Muscle layer of colon (tissue), 2 donors: ENCODE measurements at regions not wholly inside any gene's neighbourhood (a gene's known extent, or its start where the extent isn't known, plus 50 kb on each side); places are given as distances from the start of the nearest gene placed in this dataset.
"Not testable (repeated sequence)": the region's sequence is repeated elsewhere in the genome, so short reads cannot be mapped to it uniquely, and the experiment has no call there.

Source experiments
- H3K27ac ChIP-seq: one replicate; pipeline ENCODE4 v1.7.0; 2013; ENCODE audit warnings: low read depth, mild to moderate bottlenecking, low read length, moderate library complexity
- H3K27me3 ChIP-seq, 2 donors: one replicate each; pipeline ENCODE4 v1.7.0; 2013; ENCODE audit warnings: low read length in 2 of 2, mild to moderate bottlenecking in 2 of 2; ENCODE audit not compliant: insufficient read depth in 2 of 2, control insufficient read depth in 1 of 2
- H3K36me3 ChIP-seq: one replicate; pipeline ENCODE4 v1.7.0; 2013; ENCODE audit warnings: mild to moderate bottlenecking, low read length; ENCODE audit not compliant: insufficient read depth
- H3K4me1 ChIP-seq: one replicate; pipeline ENCODE4 v1.7.0; 2013; ENCODE audit warnings: mild to moderate bottlenecking, low read length; ENCODE audit not compliant: insufficient read depth
- H3K4me3 ChIP-seq, 2 donors: one replicate each; pipeline ENCODE4 v1.7.0; 2013; ENCODE audit warnings: low read length in 2 of 2, low read depth in 1 of 2, mild to moderate bottlenecking in 1 of 2, moderate library complexity in 1 of 2
- H3K9ac ChIP-seq: one replicate; pipeline ENCODE4 v1.7.0; 2013; ENCODE audit warnings: low read length
- H3K9me3 ChIP-seq: one replicate; pipeline ENCODE4 v1.7.0; 2013; ENCODE audit warnings: mild to moderate bottlenecking, low read length
- donor health status: abdominal sarcoma.
- donor health status: Adenocarcinoma of cecum.

DNA sequence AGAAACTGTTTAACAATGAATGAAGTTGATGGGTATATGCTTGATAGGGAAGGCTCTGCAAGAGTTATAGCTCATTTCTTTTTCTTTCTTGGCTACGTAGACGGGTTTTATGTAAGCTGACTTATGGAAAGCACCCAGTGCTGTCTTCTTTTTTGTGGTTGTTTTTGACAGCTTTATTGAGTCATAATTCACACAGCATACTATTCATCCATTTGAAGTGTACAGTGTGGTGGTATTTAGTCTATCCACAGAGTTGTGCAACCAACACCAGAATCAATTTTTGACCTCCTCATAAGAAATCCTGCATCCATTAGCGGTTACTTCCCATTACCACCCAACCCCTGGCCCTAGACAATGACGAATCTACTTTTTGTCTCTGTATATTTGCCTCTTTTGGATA, 240.6 kb upstream of the KIAA1217 start:
- Histone ChIP-seq H3K36me3 (no peaks in the 10 kb centered on the region), H3K9me3 (no peaks in the 10 kb centered on the region), H3K9ac (no peak overlapping the region)

DNA sequence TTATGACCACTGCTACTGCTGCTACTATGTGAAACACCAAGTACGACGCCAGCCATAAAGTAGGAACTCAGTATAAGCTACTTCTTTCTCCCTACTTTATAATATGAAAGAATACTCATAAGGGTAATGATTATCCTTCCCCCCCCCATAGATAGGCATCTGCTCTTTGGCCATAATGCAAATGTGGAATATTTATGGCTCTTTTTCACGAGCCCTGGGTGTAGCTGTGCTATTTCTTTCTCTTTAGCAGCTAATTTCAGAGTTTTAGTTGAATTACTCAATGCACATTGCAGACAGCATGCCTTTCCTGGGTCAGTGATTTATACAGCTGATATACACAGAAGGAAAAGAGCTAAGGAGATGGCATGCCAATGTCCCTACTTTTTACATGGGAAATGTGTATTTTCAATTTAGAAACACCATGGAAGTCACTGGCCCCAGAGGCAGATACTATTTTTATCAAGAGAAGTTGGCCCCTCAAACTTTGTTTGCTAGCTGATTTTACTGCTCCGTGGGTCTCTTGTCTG, 234.1 kb upstream of the KIAA1217 start:
- Histone ChIP-seq H3K27me3 (no peaks in the 10 kb centered on the region), H3K9me3 (no peaks in the 10 kb centered on the region), H3K4me3 (no peak overlapping the region), H3K9ac (no peak overlapping the region), H3K27ac (no peak overlapping the region), H3K4me1 (no peaks in the 10 kb centered on the region), H3K36me3 (no peaks in the 10 kb centered on the region)

More for the DNA sequence above, 240.6 kb upstream of the KIAA1217 start:
- H3K4me3 ChIP-seq = no peak overlapping the region
- H3K27me3 ChIP-seq = no peaks in the 10 kb centered on the region
- no peaks in the 10 kb centered on the region for H3K4me1 ChIP-seq
- no peak overlapping the region for H3K27ac ChIP-seq

DNA sequence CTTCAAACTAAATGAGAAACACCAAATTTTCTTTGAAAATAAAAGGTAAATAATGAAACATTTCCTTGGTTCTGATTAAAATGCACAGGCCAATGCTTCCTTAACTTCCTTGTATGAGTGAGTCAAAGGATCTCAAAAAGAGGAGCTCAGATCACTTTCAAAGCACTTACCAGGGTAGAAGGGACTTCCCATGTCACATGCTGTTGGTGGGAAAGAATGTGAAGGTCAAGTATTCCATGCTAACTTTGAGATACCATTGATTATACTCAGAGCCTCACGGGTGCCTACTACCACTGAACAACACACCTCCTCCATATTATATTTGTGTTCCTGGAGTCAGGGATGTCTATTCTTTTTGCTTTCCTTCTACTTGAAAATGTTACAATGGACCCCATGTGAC, 233.5 kb upstream of the KIAA1217 start:
- H3K27me3 ChIP-seq = no peaks in the 10 kb centered on the region

DNA sequence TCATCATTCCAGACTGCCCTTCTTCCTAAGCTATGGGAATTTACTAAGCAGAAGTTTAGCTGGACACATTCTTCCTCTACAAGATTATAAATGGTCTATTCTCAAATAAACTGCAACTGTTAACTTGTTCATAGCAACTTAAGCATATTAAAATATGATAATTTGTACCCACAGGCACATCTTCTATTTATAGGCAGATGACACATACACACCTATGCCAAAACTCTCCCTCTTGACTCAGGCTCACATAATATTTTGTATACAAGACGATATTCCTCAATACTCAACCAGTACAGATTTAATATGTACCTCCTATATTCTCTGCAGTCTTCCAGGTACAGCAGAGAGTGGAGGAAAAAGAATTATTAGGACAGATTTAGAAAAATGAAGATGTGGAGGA, 232.7 kb upstream of the KIAA1217 start:
- Histone ChIP-seq H3K9me3 (no peaks in the 10 kb centered on the region), H3K36me3 (no peaks in the 10 kb centered on the region), H3K27me3 (no peaks in the 10 kb centered on the region), H3K9ac (no peak overlapping the region), H3K4me1 (no peaks in the 10 kb centered on the region), H3K4me3 (no peak overlapping the region), H3K27ac (no peak overlapping the region)

More for the DNA sequence above, 233.5 kb upstream of the KIAA1217 start:
- Histone ChIP-seq H3K27ac (no peak overlapping the region), H3K9me3 (no peaks in the 10 kb centered on the region), H3K36me3 (no peaks in the 10 kb centered on the region), H3K4me1 (no peaks in the 10 kb centered on the region), H3K4me3 (no peak overlapping the region), H3K9ac (no peak overlapping the region)

DNA sequence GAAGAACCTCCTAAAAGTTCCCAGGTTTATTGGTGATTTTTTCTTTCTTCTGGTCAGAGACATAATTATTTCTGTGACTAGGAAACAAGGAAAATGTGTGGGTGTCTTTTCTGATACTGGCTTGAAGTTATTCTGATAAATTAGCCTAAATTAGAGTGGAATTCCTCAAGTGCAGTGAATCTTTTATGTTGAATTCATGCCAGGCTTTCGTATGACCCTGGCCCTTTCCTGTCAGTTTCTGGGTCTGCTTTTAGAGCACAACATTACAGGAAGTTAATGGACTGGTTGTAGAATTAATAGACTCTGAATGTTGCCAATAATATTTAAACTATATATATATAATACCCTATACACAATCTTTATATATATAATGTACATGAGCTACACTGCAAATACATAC, 230.6 kb upstream of the KIAA1217 start:
- no peaks in the 10 kb centered on the region for H3K4me1 ChIP-seq

DNA sequence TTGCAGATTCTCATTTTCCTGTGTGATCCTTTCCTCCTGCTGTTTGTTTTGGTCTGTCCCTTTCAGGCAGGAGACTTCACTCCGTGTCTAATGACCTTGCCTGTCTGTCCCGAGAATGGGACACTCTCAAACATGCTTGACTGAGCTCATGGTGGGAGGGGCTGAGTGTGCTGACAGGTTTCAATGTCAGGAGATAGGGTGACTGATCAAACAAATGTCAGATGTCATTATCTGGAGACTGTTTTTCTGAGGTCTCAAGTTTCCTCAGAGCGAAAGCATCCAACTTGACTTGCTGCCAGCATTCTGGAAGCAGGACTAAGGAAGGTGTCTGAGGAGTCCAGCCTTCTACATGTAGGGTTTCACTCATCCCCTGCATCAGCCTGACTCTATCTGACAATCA, 228.8 kb upstream of the KIAA1217 start:
- Histone ChIP-seq H3K4me3 (no peak overlapping the region), H3K27ac (no peak overlapping the region), H3K36me3 (no peaks in the 10 kb centered on the region), H3K9me3 (no peaks in the 10 kb centered on the region), H3K4me1 (no peaks in the 10 kb centered on the region), H3K27me3 (no peaks in the 10 kb centered on the region), H3K9ac (no peak overlapping the region)

More for the DNA sequence above, 230.6 kb upstream of the KIAA1217 start:
- Histone ChIP-seq H3K27ac (no peak overlapping the region), H3K4me3 (no peak overlapping the region), H3K9ac (no peak overlapping the region), H3K27me3 (no peaks in the 10 kb centered on the region), H3K9me3 (no peaks in the 10 kb centered on the region), H3K36me3 (no peaks in the 10 kb centered on the region)

DNA sequence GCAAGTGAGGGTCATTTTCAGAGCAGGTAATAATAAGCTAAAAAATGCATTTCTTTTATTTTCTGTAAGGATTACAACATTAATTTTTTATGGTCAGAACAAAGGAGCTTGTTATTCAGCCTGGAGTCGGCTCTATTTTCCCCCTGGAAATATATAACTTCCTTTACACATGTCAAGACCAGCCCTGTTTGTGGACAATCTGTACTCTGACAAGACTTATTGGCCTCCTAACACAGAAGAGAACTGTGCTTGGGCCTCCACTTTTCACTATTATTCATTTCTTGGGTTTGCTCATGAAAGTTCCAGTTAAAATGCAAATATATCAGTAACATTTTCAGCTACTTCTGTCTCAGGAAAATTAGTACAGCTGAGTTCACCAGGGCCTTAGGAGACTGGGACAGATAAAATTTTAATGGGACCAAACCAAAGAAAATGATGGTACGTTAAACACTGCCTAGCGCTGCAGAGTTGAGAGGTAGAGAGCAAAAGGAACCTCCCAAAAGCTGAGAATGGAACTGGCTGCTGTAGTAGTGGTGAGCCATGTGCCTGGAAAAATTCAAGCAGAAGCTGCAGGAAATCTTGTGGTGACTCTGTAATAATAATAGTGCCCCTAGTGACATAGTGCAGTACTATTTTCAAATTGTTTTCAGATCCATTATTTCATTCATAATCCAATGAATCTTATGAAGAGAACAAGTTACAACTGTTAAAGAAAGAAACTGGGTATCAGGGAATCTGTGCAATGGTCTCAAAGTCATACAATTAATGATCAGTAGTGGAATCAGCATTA, 227.2 kb upstream of the KIAA1217 start:
- Histone ChIP-seq H3K4me1 (no peaks in the 10 kb centered on the region), H3K27ac (no peak overlapping the region), H3K4me3 (no peak overlapping the region), H3K9ac (no peak overlapping the region), H3K36me3 (no peaks in the 10 kb centered on the region), H3K9me3 (no peaks in the 10 kb centered on the region), H3K27me3 (no peaks in the 10 kb centered on the region)

DNA sequence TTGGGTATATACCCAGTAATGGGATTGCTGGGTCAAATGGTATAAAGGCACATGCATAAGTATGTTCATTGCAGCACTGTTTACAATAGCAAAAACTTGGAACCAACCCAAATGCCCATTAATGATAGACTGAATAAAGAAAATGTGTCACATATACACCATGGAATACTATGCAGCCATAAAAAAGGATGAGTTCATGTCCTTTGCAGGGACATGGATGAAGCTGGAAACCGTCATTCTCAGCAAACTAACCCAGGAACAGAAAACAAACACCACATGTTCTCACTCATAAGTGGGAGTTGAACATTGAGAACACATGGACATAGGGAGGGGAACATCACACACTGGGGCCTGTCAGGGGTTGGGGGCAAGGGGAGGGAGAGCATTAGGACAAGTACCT, 224.5 kb upstream of the KIAA1217 start:
- H3K36me3 ChIP-seq, H3K4me3 ChIP-seq, H3K27ac ChIP-seq, H3K27me3 ChIP-seq, H3K9ac ChIP-seq, H3K9me3 ChIP-seq, H3K4me1 ChIP-seq: not testable (repeated sequence)

DNA sequence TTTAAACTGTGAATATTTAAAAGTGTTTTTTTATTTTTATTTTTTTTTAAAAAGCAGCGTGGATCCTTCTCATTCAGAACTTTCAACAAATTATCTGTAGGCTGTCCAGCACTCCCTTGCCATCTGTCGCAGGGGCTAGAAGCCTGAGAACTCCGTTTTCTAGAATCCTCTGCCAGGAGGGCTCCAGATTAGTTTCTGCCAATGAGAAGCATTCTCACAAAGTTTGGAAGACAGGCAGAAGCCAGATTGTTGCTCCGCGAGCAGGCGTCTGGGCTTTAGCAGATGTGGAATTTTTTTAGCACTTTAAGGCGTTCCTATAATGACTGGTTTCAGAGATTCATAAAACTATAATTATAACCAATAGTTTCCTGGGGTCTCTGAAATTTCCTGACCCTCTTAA, 220.9 kb upstream of the KIAA1217 start:
- Histone ChIP-seq H3K27ac (no peak overlapping the region), H3K4me1 (no peaks in the 10 kb centered on the region), H3K4me3 (no peak overlapping the region), H3K27me3 (no peaks in the 10 kb centered on the region), H3K9ac (no peak overlapping the region), H3K36me3 (no peaks in the 10 kb centered on the region), H3K9me3 (no peaks in the 10 kb centered on the region)

DNA sequence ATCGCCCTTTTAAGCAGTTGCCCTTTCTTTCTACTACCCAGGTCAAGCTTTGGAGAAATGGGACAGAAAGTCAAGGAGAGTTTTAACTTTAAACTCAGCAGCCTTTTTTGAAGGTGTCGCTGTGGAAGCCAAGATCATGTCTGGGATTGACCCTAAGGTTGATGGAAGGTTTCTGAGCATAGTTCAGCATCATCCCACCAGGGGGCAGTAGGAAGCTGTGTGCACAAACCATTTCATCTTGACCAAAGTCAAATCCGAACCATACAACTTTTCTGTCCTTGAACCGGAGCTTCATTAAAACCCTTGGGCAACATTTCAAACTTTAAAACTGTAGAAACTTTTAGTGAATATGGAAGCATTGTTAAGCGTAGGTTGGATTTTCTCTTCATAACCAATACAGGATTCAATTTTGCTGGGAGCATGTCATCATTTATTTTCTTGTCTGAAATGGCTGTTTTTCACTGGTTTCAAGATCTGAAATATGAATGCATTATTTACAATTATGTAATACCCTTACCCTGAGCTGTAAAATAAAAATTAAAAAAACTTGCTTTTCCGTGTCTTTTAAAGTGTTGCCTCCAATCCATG, 214.4 kb upstream of the KIAA1217 start:
- H3K4me1 ChIP-seq = no peaks in the 10 kb centered on the region
- H3K27ac ChIP-seq = no peak overlapping the region
- H3K4me3 ChIP-seq = no peak overlapping the region
- H3K27me3 ChIP-seq = no peaks in the 10 kb centered on the region
- no peaks in the 10 kb centered on the region for H3K36me3 ChIP-seq
- H3K9me3 ChIP-seq = no peaks in the 10 kb centered on the region
- H3K9ac ChIP-seq = no peak overlapping the region

DNA sequence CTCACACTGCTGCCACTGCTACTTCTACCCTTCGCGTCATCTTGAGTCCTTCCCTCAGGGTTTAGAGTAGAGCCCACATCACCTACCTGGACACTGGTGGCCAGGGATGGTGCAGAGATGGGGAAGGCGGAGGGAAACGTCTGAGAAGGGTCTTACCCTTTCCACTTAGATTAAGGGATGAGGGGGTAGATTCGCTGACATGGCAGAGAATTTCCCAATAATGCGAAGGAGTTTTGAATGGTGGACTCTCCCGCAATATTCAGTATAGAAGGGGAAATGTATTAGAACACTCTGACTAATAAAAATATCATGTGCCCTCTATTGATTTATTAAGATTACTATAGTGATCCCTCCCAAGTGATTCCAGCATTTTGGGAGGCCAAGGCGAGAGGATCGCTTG, 209.5 kb upstream of the KIAA1217 start:
- Histone ChIP-seq H3K9ac (no peak overlapping the region), H3K27me3 (no peaks in the 10 kb centered on the region), H3K9me3 (no peaks in the 10 kb centered on the region), H3K4me1 (no peaks in the 10 kb centered on the region), H3K4me3 (no peak overlapping the region), H3K27ac (no peak overlapping the region), H3K36me3 (no peaks in the 10 kb centered on the region)
